Liver (tissue), 8 donors: ENCODE measurements at regions not wholly inside any gene's neighbourhood (a gene's known extent, or its start where the extent isn't known, plus 50 kb on each side); places are given as distances from the start of the nearest gene placed in this dataset.
A peak's percentile ranks its signal among the peaks of the same experiment; 100 is the strongest.

Experiments used
- DNase-seq: peaks from one replicate; pipeline ENCODE4 v3.0.0-alpha.2; 2017; ENCODE audit warnings: low spot score
- H3K27ac ChIP-seq, 2 donors: one replicate each; pipeline ENCODE4 v1.7.0; 2013; ENCODE audit warnings: inconsistent platforms in 2 of 2, low read length in 2 of 2, control low read depth in 1 of 2, low read depth in 1 of 2, mild to moderate bottlenecking in 1 of 2
- H3K27me3 ChIP-seq, 4 donors: one replicate each; pipeline versions ENCODE4 v1.6.1 to v1.7.0; 2013; ENCODE audit warnings: low read length in 3 of 4, inconsistent platforms in 1 of 4, mild to moderate bottlenecking in 1 of 4, moderate library complexity in 1 of 4; ENCODE audit not compliant: control insufficient read depth in 4 of 4, insufficient read depth in 4 of 4
- H3K36me3 ChIP-seq, 4 donors: one replicate each; pipeline versions ENCODE4 v1.6.1 to v1.7.0; 2013; ENCODE audit warnings: low read length in 3 of 4, mild to moderate bottlenecking in 3 of 4, low read depth in 1 of 4, moderate library complexity in 1 of 4; ENCODE audit not compliant: control insufficient read depth in 4 of 4, insufficient read depth in 3 of 4
- H3K4me1 ChIP-seq, 4 donors: one replicate each; pipeline versions ENCODE4 v1.6.1 to v1.7.0; 2013; ENCODE audit warnings: low read length in 3 of 4, mild to moderate bottlenecking in 3 of 4, moderate library complexity in 1 of 4; ENCODE audit not compliant: control insufficient read depth in 4 of 4, insufficient read depth in 4 of 4
- H3K4me3 ChIP-seq, 3 donors: one replicate each; pipeline versions ENCODE4 v1.6.1 to v1.7.0; 2013; ENCODE audit warnings: low read length in 3 of 3, control low read depth in 1 of 3, low read depth in 1 of 3, mild to moderate bottlenecking in 1 of 3
- H3K9ac ChIP-seq, 2 donors: one replicate each; pipeline ENCODE4 v1.7.0; 2013; ENCODE audit warnings: low read length in 2 of 2, mild to moderate bottlenecking in 2 of 2, moderate library complexity in 2 of 2, control low read depth in 1 of 2, low read depth in 1 of 2
- H3K9me3 ChIP-seq, 4 donors: one replicate each; pipeline versions ENCODE4 v1.6.1 to v1.7.0; 2013; ENCODE audit warnings: low read length in 3 of 4; ENCODE audit not compliant: control insufficient read depth in 4 of 4
- EGR1 ChIP-seq, 2 donors: IDR thresholded peaks; 2 replicates each; pipeline ENCODE4 v1.6.1; 2016 to 2018; ENCODE audit warnings: antibody characterized with exemption in 2 of 2, low read depth in 2 of 2
- HNF4A ChIP-seq, 2 donors: conservative IDR thresholded peaks; 2 replicates each; pipeline ENCODE4 v1.6.1; 2016; ENCODE audit warnings: antibody characterized with exemption in 2 of 2, mild to moderate bottlenecking in 2 of 2
- HNF4G ChIP-seq: IDR thresholded peaks from 2 replicates; pipeline ENCODE4 v1.6.1; 2016; ENCODE audit warnings: antibody characterized with exemption
- NR2F2 ChIP-seq: IDR thresholded peaks from 2 replicates; pipeline ENCODE4 v1.6.1; 2016; ENCODE audit warnings: antibody characterized with exemption
- RAD21 ChIP-seq, 2 donors: IDR thresholded peaks; 2 replicates each; pipeline ENCODE4 v1.6.1; 2016; ENCODE audit warnings: antibody characterized with exemption in 2 of 2, mild to moderate bottlenecking in 2 of 2
- RXRA ChIP-seq, 2 donors: IDR thresholded peaks; 2 replicates each; pipeline ENCODE4 v1.6.1; 2017 to 2018; ENCODE audit warnings: antibody characterized with exemption in 2 of 2, mild to moderate bottlenecking in 1 of 2
- SP1 ChIP-seq: IDR thresholded peaks from 2 replicates; pipeline ENCODE4 v1.6.1; 2018; ENCODE audit warnings: antibody characterized with exemption, mild to moderate bottlenecking
- TAF1 ChIP-seq: conservative IDR thresholded peaks from 2 replicates; pipeline ENCODE4 v1.6.1; 2016; ENCODE audit warnings: antibody characterized with exemption, mild to moderate bottlenecking
- WGBS: extraction: QIAGEN DNeasy Blood & Tissue Kit; methylation state at CpG from one replicate; pipeline ENCODE4 v1.1.7; 2013; 5-methylcytosine and 5-hydroxymethylcytosine counted together
- TF ChIP-seq, protein P1 (sequence below): IDR thresholded peaks from 2 replicates; pipeline ENCODE4 v1.6.1; 2016; ENCODE audit warnings: antibody characterized with exemption
- TF ChIP-seq, protein P2 (sequence below): fragments of 150-350 bp; IDR thresholded peaks from 2 replicates; pipeline ENCODE4 v1.5.1; 2017; ENCODE audit warnings: improper control_type of control experiment, low read depth, low read length; ENCODE audit not compliant: missing input control
- TF ChIP-seq, protein P3 (sequence below): IDR thresholded peaks from 2 replicates; pipeline ENCODE4 v1.6.1; 2016; ENCODE audit warnings: antibody characterized with exemption, mild to moderate bottlenecking
- TF ChIP-seq, protein P4 (sequence below): IDR thresholded peaks from 2 replicates; pipeline ENCODE4 v1.6.1; 2016; ENCODE audit warnings: antibody characterized with exemption
- donor health status: healthy.
- donor health status: healthy.
- donor health status: healthy.
- donor health status: healthy.
- donor health status: healthy.

DNA sequence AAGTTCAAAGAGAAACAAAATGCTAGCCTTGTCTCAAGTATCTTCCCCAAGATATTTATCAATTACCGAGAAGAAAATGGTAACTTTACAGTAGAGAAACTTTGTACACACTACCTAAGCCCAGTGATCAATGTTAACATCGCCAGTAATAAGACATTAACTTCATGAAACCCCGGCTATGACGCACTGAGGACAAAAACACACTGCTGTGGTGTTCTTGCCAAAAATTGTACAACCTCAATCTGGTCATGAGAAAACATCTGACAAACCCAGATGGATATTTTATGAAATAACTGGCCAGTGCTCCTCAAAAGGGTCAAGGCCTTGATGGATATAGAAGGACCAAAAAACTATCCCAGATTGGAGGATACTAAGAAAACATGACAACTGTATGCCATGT, 85.5 kb upstream of the DTNBP1 start:
- TF ChIP-seq HNF4G, result no peak
- TF ChIP-seq, protein P1, sequence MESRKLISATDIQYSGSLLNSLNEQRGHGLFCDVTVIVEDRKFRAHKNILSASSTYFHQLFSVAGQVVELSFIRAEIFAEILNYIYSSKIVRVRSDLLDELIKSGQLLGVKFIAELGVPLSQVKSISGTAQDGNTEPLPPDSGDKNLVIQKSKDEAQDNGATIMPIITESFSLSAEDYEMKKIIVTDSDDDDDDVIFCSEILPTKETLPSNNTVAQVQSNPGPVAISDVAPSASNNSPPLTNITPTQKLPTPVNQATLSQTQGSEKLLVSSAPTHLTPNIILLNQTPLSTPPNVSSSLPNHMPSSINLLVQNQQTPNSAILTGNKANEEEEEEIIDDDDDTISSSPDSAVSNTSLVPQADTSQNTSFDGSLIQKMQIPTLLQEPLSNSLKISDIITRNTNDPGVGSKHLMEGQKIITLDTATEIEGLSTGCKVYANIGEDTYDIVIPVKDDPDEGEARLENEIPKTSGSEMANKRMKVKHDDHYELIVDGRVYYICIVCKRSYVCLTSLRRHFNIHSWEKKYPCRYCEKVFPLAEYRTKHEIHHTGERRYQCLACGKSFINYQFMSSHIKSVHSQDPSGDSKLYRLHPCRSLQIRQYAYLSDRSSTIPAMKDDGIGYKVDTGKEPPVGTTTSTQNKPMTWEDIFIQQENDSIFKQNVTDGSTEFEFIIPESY, result no peak
- TF ChIP-seq, protein P2, sequence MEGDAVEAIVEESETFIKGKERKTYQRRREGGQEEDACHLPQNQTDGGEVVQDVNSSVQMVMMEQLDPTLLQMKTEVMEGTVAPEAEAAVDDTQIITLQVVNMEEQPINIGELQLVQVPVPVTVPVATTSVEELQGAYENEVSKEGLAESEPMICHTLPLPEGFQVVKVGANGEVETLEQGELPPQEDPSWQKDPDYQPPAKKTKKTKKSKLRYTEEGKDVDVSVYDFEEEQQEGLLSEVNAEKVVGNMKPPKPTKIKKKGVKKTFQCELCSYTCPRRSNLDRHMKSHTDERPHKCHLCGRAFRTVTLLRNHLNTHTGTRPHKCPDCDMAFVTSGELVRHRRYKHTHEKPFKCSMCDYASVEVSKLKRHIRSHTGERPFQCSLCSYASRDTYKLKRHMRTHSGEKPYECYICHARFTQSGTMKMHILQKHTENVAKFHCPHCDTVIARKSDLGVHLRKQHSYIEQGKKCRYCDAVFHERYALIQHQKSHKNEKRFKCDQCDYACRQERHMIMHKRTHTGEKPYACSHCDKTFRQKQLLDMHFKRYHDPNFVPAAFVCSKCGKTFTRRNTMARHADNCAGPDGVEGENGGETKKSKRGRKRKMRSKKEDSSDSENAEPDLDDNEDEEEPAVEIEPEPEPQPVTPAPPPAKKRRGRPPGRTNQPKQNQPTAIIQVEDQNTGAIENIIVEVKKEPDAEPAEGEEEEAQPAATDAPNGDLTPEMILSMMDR, result no peak
- TF ChIP-seq RAD21 (IDR thresholded peaks at IDR 0.05), result no peak
- no peak for TF ChIP-seq NR2F2
- no peak for TF ChIP-seq SP1
- no peak overlapping the region for H3K27ac ChIP-seq
- H3K4me3 ChIP-seq, result no peak overlapping the region
- no peak for DNase-seq
- WGBS, result 97% methylated on average over 4 of the region's 4 CpGs
- no peaks in the 10 kb centered on the region for H3K9me3 ChIP-seq
- no peaks in the 10 kb centered on the region for H3K36me3 ChIP-seq
- H3K27me3 ChIP-seq, result no peaks in the 10 kb centered on the region
- H3K4me1 ChIP-seq, result peaks cover 4 to 11% (median 7%) of the 10 kb centered on the region in 4 donors
- no peak overlapping the region for H3K9ac ChIP-seq

DNA sequence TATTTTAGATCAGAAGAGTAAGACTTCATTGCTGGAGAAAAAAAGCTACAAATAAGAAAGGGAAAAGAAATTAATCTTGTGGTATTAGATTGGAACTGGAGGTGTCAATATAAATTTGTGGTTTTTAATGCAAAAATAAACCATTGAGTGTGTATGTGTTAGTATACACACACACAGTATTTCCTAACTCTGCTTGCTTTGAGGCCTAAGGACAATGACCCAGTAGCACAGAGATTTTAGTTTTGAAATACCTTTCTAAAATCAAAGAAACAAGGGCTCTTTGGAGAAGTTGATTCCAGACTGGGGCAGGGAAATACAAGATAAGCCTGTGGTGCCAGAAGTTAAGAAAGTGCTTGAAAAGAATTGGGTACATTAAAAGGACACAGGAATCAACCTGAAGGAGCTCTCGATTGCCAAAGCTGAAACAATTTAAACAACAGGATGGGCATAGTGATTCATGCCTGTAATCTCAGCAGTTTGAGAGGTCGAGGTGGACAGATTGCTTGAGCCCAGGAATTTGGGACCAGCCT, 84.6 kb upstream of the DTNBP1 start:
- H3K27me3 ChIP-seq, result no peaks in the 10 kb centered on the region
- peaks cover 4 to 11% (median 7%) of the 10 kb centered on the region in 4 donors for H3K4me1 ChIP-seq
- no peaks in the 10 kb centered on the region for H3K9me3 ChIP-seq
- no peak overlapping the region for H3K9ac ChIP-seq
- H3K4me3 ChIP-seq, result no peak overlapping the region
- no peak overlapping the region for H3K27ac ChIP-seq
- TF ChIP-seq SP1 (no peak), HNF4A (conservative IDR thresholded peaks at IDR 0.05) (peak; percentile 8 to 22), EGR1 (IDR thresholded peaks at IDR 0.05; ENCODE audit: low read depth in 2 of 2) (no peak), NR2F2 (no peak), TAF1 (no peak), RXRA (IDR thresholded peaks at IDR 0.05) (peak; percentile 67 to 71)
- TF ChIP-seq, protein P3, sequence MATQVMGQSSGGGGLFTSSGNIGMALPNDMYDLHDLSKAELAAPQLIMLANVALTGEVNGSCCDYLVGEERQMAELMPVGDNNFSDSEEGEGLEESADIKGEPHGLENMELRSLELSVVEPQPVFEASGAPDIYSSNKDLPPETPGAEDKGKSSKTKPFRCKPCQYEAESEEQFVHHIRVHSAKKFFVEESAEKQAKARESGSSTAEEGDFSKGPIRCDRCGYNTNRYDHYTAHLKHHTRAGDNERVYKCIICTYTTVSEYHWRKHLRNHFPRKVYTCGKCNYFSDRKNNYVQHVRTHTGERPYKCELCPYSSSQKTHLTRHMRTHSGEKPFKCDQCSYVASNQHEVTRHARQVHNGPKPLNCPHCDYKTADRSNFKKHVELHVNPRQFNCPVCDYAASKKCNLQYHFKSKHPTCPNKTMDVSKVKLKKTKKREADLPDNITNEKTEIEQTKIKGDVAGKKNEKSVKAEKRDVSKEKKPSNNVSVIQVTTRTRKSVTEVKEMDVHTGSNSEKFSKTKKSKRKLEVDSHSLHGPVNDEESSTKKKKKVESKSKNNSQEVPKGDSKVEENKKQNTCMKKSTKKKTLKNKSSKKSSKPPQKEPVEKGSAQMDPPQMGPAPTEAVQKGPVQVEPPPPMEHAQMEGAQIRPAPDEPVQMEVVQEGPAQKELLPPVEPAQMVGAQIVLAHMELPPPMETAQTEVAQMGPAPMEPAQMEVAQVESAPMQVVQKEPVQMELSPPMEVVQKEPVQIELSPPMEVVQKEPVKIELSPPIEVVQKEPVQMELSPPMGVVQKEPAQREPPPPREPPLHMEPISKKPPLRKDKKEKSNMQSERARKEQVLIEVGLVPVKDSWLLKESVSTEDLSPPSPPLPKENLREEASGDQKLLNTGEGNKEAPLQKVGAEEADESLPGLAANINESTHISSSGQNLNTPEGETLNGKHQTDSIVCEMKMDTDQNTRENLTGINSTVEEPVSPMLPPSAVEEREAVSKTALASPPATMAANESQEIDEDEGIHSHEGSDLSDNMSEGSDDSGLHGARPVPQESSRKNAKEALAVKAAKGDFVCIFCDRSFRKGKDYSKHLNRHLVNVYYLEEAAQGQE, result no peak
- TF ChIP-seq, protein P2, result no peak
- TF ChIP-seq, protein P4, sequence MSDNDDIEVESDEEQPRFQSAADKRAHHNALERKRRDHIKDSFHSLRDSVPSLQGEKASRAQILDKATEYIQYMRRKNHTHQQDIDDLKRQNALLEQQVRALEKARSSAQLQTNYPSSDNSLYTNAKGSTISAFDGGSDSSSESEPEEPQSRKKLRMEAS, result no peak
- H3K36me3 ChIP-seq, result no peaks in the 10 kb centered on the region
- no peak for DNase-seq
- 68% methylated on average over 2 of the region's 2 CpGs for WGBS
